ENCODE measurements at regions not wholly inside any gene's neighbourhood (a gene's known extent, or its start where the extent isn't known, plus 50 kb on each side); places are given as distances from the start of the nearest gene placed in this dataset.

DNA sequence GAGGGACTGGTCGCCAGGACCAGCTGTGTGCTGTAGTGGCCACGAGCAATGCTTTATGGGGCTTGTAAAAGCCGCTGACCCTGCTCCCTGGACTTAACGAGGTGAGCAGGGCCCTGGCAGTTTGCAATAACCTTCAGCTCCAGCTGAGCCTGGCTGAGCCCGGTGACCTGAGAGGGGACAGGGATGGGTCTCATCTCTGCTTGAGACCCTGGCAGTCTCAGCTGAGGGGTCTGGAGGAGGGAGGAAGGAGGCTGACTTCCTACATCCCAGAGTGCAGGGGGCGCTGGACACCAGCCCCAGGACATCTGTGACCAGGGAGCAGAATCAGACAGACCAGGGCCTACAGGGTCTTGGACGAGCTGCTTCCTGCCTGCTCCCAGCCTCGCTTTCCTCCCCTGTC, 277.5 kb upstream of the MVB12B start:
- TF ChIP-seq, protein P1, sequence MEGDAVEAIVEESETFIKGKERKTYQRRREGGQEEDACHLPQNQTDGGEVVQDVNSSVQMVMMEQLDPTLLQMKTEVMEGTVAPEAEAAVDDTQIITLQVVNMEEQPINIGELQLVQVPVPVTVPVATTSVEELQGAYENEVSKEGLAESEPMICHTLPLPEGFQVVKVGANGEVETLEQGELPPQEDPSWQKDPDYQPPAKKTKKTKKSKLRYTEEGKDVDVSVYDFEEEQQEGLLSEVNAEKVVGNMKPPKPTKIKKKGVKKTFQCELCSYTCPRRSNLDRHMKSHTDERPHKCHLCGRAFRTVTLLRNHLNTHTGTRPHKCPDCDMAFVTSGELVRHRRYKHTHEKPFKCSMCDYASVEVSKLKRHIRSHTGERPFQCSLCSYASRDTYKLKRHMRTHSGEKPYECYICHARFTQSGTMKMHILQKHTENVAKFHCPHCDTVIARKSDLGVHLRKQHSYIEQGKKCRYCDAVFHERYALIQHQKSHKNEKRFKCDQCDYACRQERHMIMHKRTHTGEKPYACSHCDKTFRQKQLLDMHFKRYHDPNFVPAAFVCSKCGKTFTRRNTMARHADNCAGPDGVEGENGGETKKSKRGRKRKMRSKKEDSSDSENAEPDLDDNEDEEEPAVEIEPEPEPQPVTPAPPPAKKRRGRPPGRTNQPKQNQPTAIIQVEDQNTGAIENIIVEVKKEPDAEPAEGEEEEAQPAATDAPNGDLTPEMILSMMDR (conservative IDR thresholded peaks at IDR 0.05; ENCODE audit: low read depth, low read length) = no peak
- TF ChIP-seq EZH2 (IDR thresholded peaks at IDR 0.05; ENCODE audit: borderline replicate concordance, low read depth, low read length, poor library complexity, severe bottlenecking) = no peak
